ENCODE measurements at regions not wholly inside any gene's neighbourhood (a gene's known extent, or its start where the extent isn't known, plus 50 kb on each side); places are given as distances from the start of the nearest gene placed in this dataset.

- H3K79me2 ChIP-seq (ENCODE audit: control insufficient read depth, insufficient read depth, low read length, poor library complexity): peaks cover 2% of the 10 kb centered on the region
- peaks cover 3% of the 10 kb centered on the region for H3K9me3 ChIP-seq (ENCODE audit: insufficient read depth, low read depth, low read length)
- H3K18ac ChIP-seq (ENCODE audit: low read length): peak overlapping the region; percentile 6
- no peak overlapping the region for H3K23ac ChIP-seq (ENCODE audit: low read length)
- H4K8ac ChIP-seq (ENCODE audit: low read depth, low read length): no peak overlapping the region
- peak overlapping the region; percentile 45 for H2BK120ac ChIP-seq (ENCODE audit: insufficient read depth, low read length, poor library complexity)
- peak; percentile 37 to 76 for DNase-seq
- H3K79me1 ChIP-seq (ENCODE audit: low read length): peaks cover 49% of the 10 kb centered on the region
- H2AK5ac ChIP-seq (ENCODE audit: low read length): peak overlapping the region; percentile 4
- peak overlapping the region; percentile 91 for H4K91ac ChIP-seq (ENCODE audit: low read depth, low read length)
- H4K12ac ChIP-seq (ENCODE audit: low read depth, low read length): no peak overlapping the region
- no peak overlapping the region for H3K4me2 ChIP-seq (ENCODE audit: low read length)
- peak overlapping the region; percentile 66 for H3K27ac ChIP-seq (ENCODE audit: low read depth, low read length)
- H2BK5ac ChIP-seq (ENCODE audit: low read depth, low read length, poor library complexity): peak overlapping the region; percentile 5
- peaks cover 32 to 38% of the 10 kb centered on the region in 2 experiments for H3K4me1 ChIP-seq (ENCODE audit: control insufficient read depth in 1 of 2, insufficient read depth in 2 of 2, low read length in 2 of 2)
- no CpG with 5 or more reads among the region's 10 CpGs for WGBS (ENCODE audit: extremely low coverage, insufficient coverage, insufficient read length)
- H3K36me3 ChIP-seq (ENCODE audit: control insufficient read depth in 1 of 2, insufficient read depth in 2 of 2, low read length in 2 of 2): no peaks in the 10 kb centered on the region
- H2AFZ ChIP-seq (ENCODE audit: insufficient read depth, low read length, poor library complexity): no peak overlapping the region
- no peak overlapping the region for H3K4me3 ChIP-seq (ENCODE audit: low read depth, low read length)
- peak overlapping the region; percentile 46 for H2BK12ac ChIP-seq (ENCODE audit: low read length)
- H3K14ac ChIP-seq (ENCODE audit: low read length): peak overlapping the region; percentile 15
- H3K27me3 ChIP-seq (ENCODE audit: insufficient read depth, low read length): no peaks in the 10 kb centered on the region
- no peak overlapping the region for H3K4ac ChIP-seq (ENCODE audit: low read depth, low read length)
- H3K9ac ChIP-seq (ENCODE audit: low read length): no peak overlapping the region
Measured at GRCh38 chr9:89794918-89795317, 190.1 kb downstream of the GADD45G start.

DNA sequence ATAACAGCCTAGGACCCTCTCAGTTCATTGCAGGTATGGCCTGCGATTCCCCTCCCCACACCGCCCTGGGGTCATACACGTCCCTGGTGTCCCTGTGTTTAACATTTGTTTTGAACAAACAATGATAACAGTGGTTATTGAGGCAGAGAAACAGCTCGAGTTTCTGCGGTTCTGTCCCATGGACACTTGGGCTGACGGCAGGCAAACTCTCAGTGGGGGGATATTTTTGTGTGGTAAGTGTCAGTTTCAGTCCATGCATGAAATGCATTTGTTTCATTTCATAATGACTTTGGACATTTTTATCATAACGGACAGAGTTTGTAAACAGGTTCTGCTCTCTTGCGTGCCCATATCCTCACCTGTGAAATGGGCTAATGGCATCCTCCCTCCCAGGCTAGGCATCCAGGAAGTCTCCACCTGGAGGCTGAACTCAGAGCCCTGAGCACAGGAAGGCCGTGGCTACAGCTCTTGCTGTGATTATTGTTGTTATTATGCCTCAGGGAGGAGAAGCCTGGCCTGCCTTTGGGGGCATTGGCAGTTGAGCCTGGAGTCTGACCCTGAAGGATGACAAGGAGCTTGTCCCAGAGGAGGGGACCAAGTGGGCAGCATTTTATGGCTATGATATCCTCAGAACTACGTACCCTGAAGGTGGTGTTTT, 190.9 kb downstream of the GADD45G start:
- Histone ChIP-seq H3K4me3 (ENCODE audit: low read depth, low read length) (no peak overlapping the region), H3K14ac (ENCODE audit: low read length) (peak overlapping the region; percentile 51), H3K36me3 (ENCODE audit: control insufficient read depth in 1 of 2, insufficient read depth in 2 of 2, low read length in 2 of 2) (no peaks in the 10 kb centered on the region), H2BK120ac (ENCODE audit: insufficient read depth, low read length, poor library complexity) (peak overlapping the region; percentile 69), H2AFZ (ENCODE audit: insufficient read depth, low read length, poor library complexity) (no peak overlapping the region), H3K79me2 (ENCODE audit: control insufficient read depth, insufficient read depth, low read length, poor library complexity) (peaks cover 2% of the 10 kb centered on the region), H4K8ac (ENCODE audit: low read depth, low read length) (peak overlapping the region; percentile 31), H4K91ac (ENCODE audit: low read depth, low read length) (peak overlapping the region; percentile 79), H3K4me2 (ENCODE audit: low read length) (no peak overlapping the region), H3K79me1 (ENCODE audit: low read length) (peaks cover 51% of the 10 kb centered on the region), H3K27me3 (ENCODE audit: insufficient read depth, low read length) (no peaks in the 10 kb centered on the region), H2BK5ac (ENCODE audit: low read depth, low read length, poor library complexity) (peak overlapping the region; percentile 66), H3K23ac (ENCODE audit: low read length) (no peak overlapping the region), H4K12ac (ENCODE audit: low read depth, low read length) (no peak overlapping the region), H2BK12ac (ENCODE audit: low read length) (peak overlapping the region; percentile 81), H3K27ac (ENCODE audit: low read depth, low read length) (peak overlapping the region; percentile 57), H3K18ac (ENCODE audit: low read length) (peak overlapping the region; percentile 76), H3K4me1 (ENCODE audit: control insufficient read depth in 1 of 2, insufficient read depth in 2 of 2, low read length in 2 of 2) (peaks cover 32 to 42% of the 10 kb centered on the region in 2 experiments), H2AK5ac (ENCODE audit: low read length) (peak overlapping the region; percentile 79), H3K9ac (ENCODE audit: low read length) (no peak overlapping the region), H3K9me3 (ENCODE audit: insufficient read depth, low read depth, low read length) (peaks cover 1% of the 10 kb centered on the region), H3K4ac (ENCODE audit: low read depth, low read length) (peak overlapping the region; percentile 41)
- DNase-seq: peak; percentile 85 to 93
- WGBS (ENCODE audit: extremely low coverage, insufficient coverage, insufficient read length): no CpG with 5 or more reads among the region's 10 CpGs

GRCh38 chr9:89796606-89797005, 191.8 kb downstream of the GADD45G start:
- peak overlapping the region; percentile 5 for H2AFZ ChIP-seq (ENCODE audit: insufficient read depth, low read length, poor library complexity)
- H3K4me2 ChIP-seq (ENCODE audit: low read length): no peak overlapping the region
- H3K18ac ChIP-seq (ENCODE audit: low read length): peak overlapping the region; percentile 18
- no peaks in the 10 kb centered on the region for H3K36me3 ChIP-seq (ENCODE audit: control insufficient read depth in 1 of 2, insufficient read depth in 2 of 2, low read length in 2 of 2)
- H3K4me1 ChIP-seq (ENCODE audit: control insufficient read depth in 1 of 2, insufficient read depth in 2 of 2, low read length in 2 of 2): peaks cover 31 to 43% of the 10 kb centered on the region in 2 experiments
- peak overlapping the region; percentile 39 for H3K4ac ChIP-seq (ENCODE audit: low read depth, low read length)
- H3K9me3 ChIP-seq (ENCODE audit: insufficient read depth, low read depth, low read length): no peaks in the 10 kb centered on the region
- peak overlapping the region; percentile 38 for H3K14ac ChIP-seq (ENCODE audit: low read length)
- peak overlapping the region; percentile 31 for H2AK5ac ChIP-seq (ENCODE audit: low read length)
- no peak for DNase-seq
- peak overlapping the region; percentile 71 for H4K91ac ChIP-seq (ENCODE audit: low read depth, low read length)
- no peak overlapping the region for H3K4me3 ChIP-seq (ENCODE audit: low read depth, low read length)
- H3K27me3 ChIP-seq (ENCODE audit: insufficient read depth, low read length): no peaks in the 10 kb centered on the region
- WGBS (ENCODE audit: extremely low coverage, insufficient coverage, insufficient read length): no CpG with 5 or more reads among the region's 6 CpGs
- no peak overlapping the region for H3K23ac ChIP-seq (ENCODE audit: low read length)
- H4K8ac ChIP-seq (ENCODE audit: low read depth, low read length): peak overlapping the region; percentile 10
- H3K79me2 ChIP-seq (ENCODE audit: control insufficient read depth, insufficient read depth, low read length, poor library complexity): peaks cover 2% of the 10 kb centered on the region
- H2BK120ac ChIP-seq (ENCODE audit: insufficient read depth, low read length, poor library complexity): peak overlapping the region; percentile 67
- peaks cover 51% of the 10 kb centered on the region for H3K79me1 ChIP-seq (ENCODE audit: low read length)
- H3K27ac ChIP-seq (ENCODE audit: low read depth, low read length): peak overlapping the region; percentile 57
- no peak overlapping the region for H4K12ac ChIP-seq (ENCODE audit: low read depth, low read length)
- H2BK12ac ChIP-seq (ENCODE audit: low read length): peak overlapping the region; percentile 74
- H3K9ac ChIP-seq (ENCODE audit: low read length): no peak overlapping the region
- H2BK5ac ChIP-seq (ENCODE audit: low read depth, low read length, poor library complexity): peak overlapping the region; percentile 3

DNA sequence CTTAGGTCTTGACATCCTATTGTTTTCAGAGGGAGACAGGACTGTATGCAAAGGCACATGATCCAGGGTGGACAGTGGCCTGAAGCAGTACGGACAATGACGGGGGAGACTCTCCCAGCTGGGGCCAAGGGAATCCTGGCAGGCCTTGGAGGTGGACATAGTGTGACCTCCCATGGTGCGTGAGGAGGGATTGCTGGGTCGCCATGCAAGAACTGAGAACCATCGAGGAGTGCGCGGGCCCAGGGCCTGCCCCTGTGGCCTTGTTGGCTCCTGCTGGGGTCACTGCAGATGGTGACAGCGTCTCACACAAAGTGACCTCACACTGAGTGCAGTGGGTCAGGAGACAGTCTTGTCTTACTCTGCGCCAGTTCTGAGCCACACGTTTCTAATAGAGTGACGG, 192.4 kb downstream of the GADD45G start:
- peak overlapping the region; percentile 37 for H3K14ac ChIP-seq (ENCODE audit: low read length)
- WGBS (ENCODE audit: extremely low coverage, insufficient coverage, insufficient read length): no CpG with 5 or more reads among the region's 11 CpGs
- peak overlapping the region; percentile 71 for H4K91ac ChIP-seq (ENCODE audit: low read depth, low read length)
- no peak overlapping the region for H4K12ac ChIP-seq (ENCODE audit: low read depth, low read length)
- no peak overlapping the region for H2AFZ ChIP-seq (ENCODE audit: insufficient read depth, low read length, poor library complexity)
- H3K79me2 ChIP-seq (ENCODE audit: control insufficient read depth, insufficient read depth, low read length, poor library complexity): peaks cover 2% of the 10 kb centered on the region
- peaks cover 31 to 43% of the 10 kb centered on the region in 2 experiments for H3K4me1 ChIP-seq (ENCODE audit: control insufficient read depth in 1 of 2, insufficient read depth in 2 of 2, low read length in 2 of 2)
- no peak overlapping the region for H3K27ac ChIP-seq (ENCODE audit: low read depth, low read length)
- no peak overlapping the region for H3K4me3 ChIP-seq (ENCODE audit: low read depth, low read length)
- H3K27me3 ChIP-seq (ENCODE audit: insufficient read depth, low read length): no peaks in the 10 kb centered on the region
- no peaks in the 10 kb centered on the region for H3K36me3 ChIP-seq (ENCODE audit: control insufficient read depth in 1 of 2, insufficient read depth in 2 of 2, low read length in 2 of 2)
- H2BK120ac ChIP-seq (ENCODE audit: insufficient read depth, low read length, poor library complexity): peak overlapping the region; percentile 28
- peak overlapping the region; percentile 9 for H2AK5ac ChIP-seq (ENCODE audit: low read length)
- peak overlapping the region; percentile 1 for H2BK5ac ChIP-seq (ENCODE audit: low read depth, low read length, poor library complexity)
- H4K8ac ChIP-seq (ENCODE audit: low read depth, low read length): no peak overlapping the region
- no peak overlapping the region for H3K9ac ChIP-seq (ENCODE audit: low read length)
- H3K4ac ChIP-seq (ENCODE audit: low read depth, low read length): no peak overlapping the region
- no peak for DNase-seq
- H2BK12ac ChIP-seq (ENCODE audit: low read length): peak overlapping the region; percentile 32
- H3K18ac ChIP-seq (ENCODE audit: low read length): peak overlapping the region; percentile 31
- H3K23ac ChIP-seq (ENCODE audit: low read length): no peak overlapping the region
- H3K9me3 ChIP-seq (ENCODE audit: insufficient read depth, low read depth, low read length): no peaks in the 10 kb centered on the region
- peaks cover 47% of the 10 kb centered on the region for H3K79me1 ChIP-seq (ENCODE audit: low read length)
- no peak overlapping the region for H3K4me2 ChIP-seq (ENCODE audit: low read length)
